Thyroid gland (tissue), 4 donors: ENCODE measurements at regions not wholly inside any gene's neighbourhood (a gene's known extent, or its start where the extent isn't known, plus 50 kb on each side); places are given as distances from the start of the nearest gene placed in this dataset.

ENCODE experiments used
- CTCF ChIP-seq, 6 experiments: fragments of 200-600 bp in 3 of 6; fragments of 450-650 bp in 3 of 6; sonication (generic) in 3 of 6; IDR thresholded peaks; one replicate each; pipeline ENCODE4 v1.5.1; 2016 to 2019; ENCODE audit warnings: antibody characterized with exemption in 6 of 6, mild to moderate bottlenecking in 2 of 6, inconsistent platforms in 1 of 6, moderate library complexity in 1 of 6
- POLR2A ChIP-seq, 2 donors: fragments of 450-650 bp; IDR thresholded peaks; one replicate each; pipeline ENCODE4 v1.6.1; 2017; ENCODE audit warnings: antibody characterized with exemption in 2 of 2, mild to moderate bottlenecking in 2 of 2, moderate library complexity in 1 of 2

DNA sequence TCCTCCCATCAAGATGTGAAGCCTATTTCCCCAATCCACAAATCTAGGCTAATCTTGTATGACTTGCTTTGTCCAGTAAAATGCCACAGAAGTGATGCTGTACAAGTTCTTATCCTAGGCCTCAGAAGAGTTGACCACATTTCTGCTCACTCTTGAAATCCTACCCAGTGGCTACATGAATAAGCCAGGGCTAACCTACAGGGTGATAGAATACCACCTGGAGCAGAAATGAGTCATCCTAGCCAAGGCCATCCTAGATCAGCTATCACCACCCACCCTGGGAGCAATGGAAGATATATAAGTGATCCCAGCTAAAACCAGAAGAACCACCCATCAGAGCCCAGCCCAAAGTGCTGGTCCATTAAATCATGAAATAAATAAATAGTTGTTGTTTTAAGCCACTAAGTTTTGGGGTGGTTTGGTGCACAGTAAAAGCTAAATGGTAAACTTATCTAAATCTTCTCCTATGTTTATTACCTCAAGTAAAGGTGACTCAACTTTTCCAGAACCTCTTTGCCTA is 105.1 kb downstream of the RPS29 start:
- no peak for TF ChIP-seq POLR2A (IDR thresholded peaks at IDR 0.05)
- TF ChIP-seq CTCF (IDR thresholded peaks at IDR 0.05) = no peak
